ENCODE measurements at regions not wholly inside any gene's neighbourhood (a gene's known extent, or its start where the extent isn't known, plus 50 kb on each side); places are given as distances from the start of the nearest gene placed in this dataset.

GRCh38 chr6:9593554-9593953, 821.3 kb downstream of the TFAP2A start:
- DNase-seq = no peak

GRCh38 chr6:9583753-9584352, 831.0 kb downstream of the TFAP2A start:
- DNase-seq = no peak

- DNase-seq = no peak
Measured at GRCh38 chr6:9581155-9581554, 833.7 kb downstream of the TFAP2A start.

GRCh38 chr6:9576521-9576920, 838.4 kb downstream of the TFAP2A start:
- DNase-seq = no peak

- no peak for DNase-seq
Measured at GRCh38 chr6:9566096-9566495, 848.8 kb downstream of the TFAP2A start.

GRCh38 chr6:9564021-9564420, 850.9 kb downstream of the TFAP2A start:
- peak; percentile 63 for DNase-seq

- no peak for DNase-seq
Measured at GRCh38 chr6:9563568-9563967, 851.3 kb downstream of the TFAP2A start.

- no peak for DNase-seq
Measured at GRCh38 chr6:9554806-9555205, 860.1 kb downstream of the TFAP2A start.

GRCh38 chr6:9554323-9554722, 860.6 kb downstream of the TFAP2A start:
- DNase-seq = no peak

GRCh38 chr6:9553002-9553401, 861.9 kb downstream of the TFAP2A start:
- no peak for DNase-seq

GRCh38 chr6:9543649-9544048, 871.2 kb downstream of the TFAP2A start:
- no peak for DNase-seq

- DNase-seq = peak; percentile 23
Measured at GRCh38 chr6:9540534-9541126, 874.2 kb downstream of the TFAP2A start.

- no peak for DNase-seq
Measured at GRCh38 chr6:9540126-9540525, 874.7 kb downstream of the TFAP2A start.

GRCh38 chr6:9539231-9539755, 875.6 kb downstream of the TFAP2A start:
- DNase-seq = no peak

GRCh38 chr6:9537381-9537780, 877.5 kb downstream of the TFAP2A start:
- DNase-seq = no peak

- DNase-seq = no peak
Measured at GRCh38 chr6:9535106-9535505, 879.8 kb downstream of the TFAP2A start.

- no peak for DNase-seq
Measured at GRCh38 chr6:9532621-9533557, 882.0 kb downstream of the TFAP2A start.

- DNase-seq = no peak
Measured at GRCh38 chr6:9527679-9528286, 887.1 kb downstream of the TFAP2A start.

- no peak for DNase-seq
Measured at GRCh38 chr6:9523462-9523861, 891.4 kb downstream of the TFAP2A start.

GRCh38 chr6:9522101-9522500, 892.8 kb downstream of the TFAP2A start:
- no peak for DNase-seq

- DNase-seq = no peak
Measured at GRCh38 chr6:9521152-9521530, 893.7 kb downstream of the TFAP2A start.

GRCh38 chr6:9520417-9521151, 894.3 kb downstream of the TFAP2A start:
- DNase-seq = no peak

Data from skin of body (tissue), 1 donor.